ENCODE measurements at regions not wholly inside any gene's neighbourhood (a gene's known extent, or its start where the extent isn't known, plus 50 kb on each side); places are given as distances from the start of the nearest gene placed in this dataset.

- DNase-seq: no peak
- no peak for ATAC-seq
- no peaks in the 10 kb centered on the region for H3K36me3 Mint-ChIP-seq (ENCODE audit: low read depth)
- no peak overlapping the region for H3K4me3 Mint-ChIP-seq
- H3K9me3 Mint-ChIP-seq (ENCODE audit: low read depth): no peaks in the 10 kb centered on the region
- H3K4me1 Mint-ChIP-seq: no peaks in the 10 kb centered on the region
- intact Hi-C loops (cut with DNase I, micrococcal nuclease): no loop called here
- ChIA-PET CTCF (no interaction called here), POLR2A (no interaction called here)
- no peak overlapping the region for H3K27ac Mint-ChIP-seq
- H3K27me3 Mint-ChIP-seq: peaks cover 11% of the 10 kb centered on the region
Observed at GRCh38 chr3:61448378-61448777, 113.0 kb upstream of the PTPRG start.

- intact Hi-C loops (cut with DNase I, micrococcal nuclease): no loop called here
- Mint-ChIP-seq H3K4me3 (no peak overlapping the region), H3K9me3 (ENCODE audit: low read depth) (no peaks in the 10 kb centered on the region), H3K27ac (no peak overlapping the region), H3K36me3 (ENCODE audit: low read depth) (no peaks in the 10 kb centered on the region), H3K4me1 (no peaks in the 10 kb centered on the region), H3K27me3 (peaks cover 11% of the 10 kb centered on the region)
- no peak for ATAC-seq
- CTCF ChIA-PET: no interaction called here
- no peak for DNase-seq
- POLR2A ChIA-PET: no interaction called here
Observed at GRCh38 chr3:61449327-61450040, 111.9 kb upstream of the PTPRG start.

DNA sequence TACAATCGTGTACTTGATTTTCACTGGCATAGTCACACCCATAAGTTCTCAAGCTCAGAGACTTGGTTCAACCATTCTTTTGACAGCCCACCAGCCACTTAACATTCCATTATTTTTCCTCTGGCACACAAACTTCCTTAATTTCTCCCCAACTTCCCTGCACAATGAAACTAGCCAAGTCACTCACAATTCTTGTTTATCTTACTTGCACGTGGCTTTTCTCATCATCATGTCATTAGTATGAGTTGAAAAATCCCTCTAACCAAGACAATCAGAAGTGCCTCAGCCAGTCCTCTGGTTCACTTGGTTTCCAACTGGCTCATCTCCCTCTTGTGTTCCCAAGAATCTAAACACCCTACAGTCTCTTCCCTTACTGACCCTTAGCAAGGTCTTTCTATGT, 110.5 kb upstream of the PTPRG start:
- Mint-ChIP-seq H3K27ac (no peak overlapping the region), H3K36me3 (ENCODE audit: low read depth) (no peaks in the 10 kb centered on the region), H3K4me3 (no peak overlapping the region), H3K4me1 (no peaks in the 10 kb centered on the region), H3K27me3 (peaks cover 10% of the 10 kb centered on the region), H3K9me3 (ENCODE audit: low read depth) (no peaks in the 10 kb centered on the region)
- ChIA-PET CTCF (no interaction called here), POLR2A (no interaction called here)
- intact Hi-C loops (cut with DNase I, micrococcal nuclease): no loop called here
- DNase-seq: no peak
- no peak for ATAC-seq

DNA sequence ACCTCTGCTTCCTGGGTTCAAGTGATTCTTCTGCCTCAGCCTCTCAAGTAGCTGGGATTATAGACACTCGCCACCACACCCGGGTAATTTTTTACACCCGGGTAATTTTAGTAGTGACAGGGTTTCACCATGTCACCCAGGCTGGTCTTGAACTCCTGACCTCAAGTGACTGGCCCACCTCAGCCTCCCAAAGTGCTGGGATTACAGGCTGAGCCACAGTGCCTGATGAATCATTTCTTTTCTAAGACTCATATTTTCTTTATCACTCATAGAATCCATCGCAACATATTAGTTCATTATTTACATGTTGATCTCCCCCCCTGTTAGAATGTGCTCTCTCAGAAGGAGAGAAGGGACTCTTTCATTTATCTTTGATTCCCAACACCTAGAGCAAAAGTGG, 109.5 kb upstream of the PTPRG start:
- ChIA-PET POLR2A (no interaction called here), CTCF (no interaction called here)
- ATAC-seq: peak; percentile 16
- no peak for DNase-seq
- Mint-ChIP-seq H3K9me3 (ENCODE audit: low read depth) (no peaks in the 10 kb centered on the region), H3K4me1 (no peaks in the 10 kb centered on the region), H3K27me3 (peaks cover 7% of the 10 kb centered on the region), H3K36me3 (ENCODE audit: low read depth) (no peaks in the 10 kb centered on the region), H3K27ac (no peak overlapping the region), H3K4me3 (no peak overlapping the region)
- intact Hi-C loops (cut with DNase I, micrococcal nuclease): no loop called here

DNA sequence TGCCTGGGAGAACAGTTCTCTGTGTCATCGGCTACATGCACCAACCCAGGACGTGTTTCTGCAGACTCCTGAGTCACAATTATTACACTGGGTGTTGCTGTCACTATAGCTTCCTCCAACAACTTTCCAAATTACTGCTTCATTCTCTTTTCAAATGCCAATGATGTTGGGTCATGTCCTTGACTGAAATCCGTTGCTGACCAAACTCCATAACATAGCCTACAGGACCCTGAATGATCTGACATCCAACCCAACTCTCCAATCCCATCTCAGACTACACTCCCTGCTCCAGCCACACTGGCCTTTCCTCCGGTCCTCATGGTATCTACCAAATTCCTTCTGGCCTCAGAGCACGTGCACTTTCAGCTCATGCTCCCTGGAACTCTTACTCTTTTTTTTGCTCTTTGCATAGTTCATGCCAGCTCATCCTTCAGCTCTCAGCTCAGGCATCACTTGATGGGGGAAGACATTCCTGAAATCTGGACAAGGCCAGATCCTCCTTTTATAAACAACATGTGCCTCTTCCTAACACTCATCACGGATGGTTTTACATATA, 108.8 kb upstream of the PTPRG start:
- Mint-ChIP-seq H3K4me3 (no peak overlapping the region), H3K36me3 (ENCODE audit: low read depth) (no peaks in the 10 kb centered on the region), H3K27ac (no peak overlapping the region), H3K9me3 (ENCODE audit: low read depth) (no peaks in the 10 kb centered on the region), H3K27me3 (peaks cover 7% of the 10 kb centered on the region), H3K4me1 (no peaks in the 10 kb centered on the region)
- ATAC-seq (no peak), DNase-seq (no peak)
- ChIA-PET CTCF (no interaction called here), POLR2A (no interaction called here)
- intact Hi-C loops (cut with DNase I, micrococcal nuclease): no loop called here

- Mint-ChIP-seq H3K27me3 (peaks cover 7% of the 10 kb centered on the region), H3K9me3 (ENCODE audit: low read depth) (no peaks in the 10 kb centered on the region), H3K36me3 (ENCODE audit: low read depth) (no peaks in the 10 kb centered on the region), H3K4me1 (no peaks in the 10 kb centered on the region), H3K27ac (no peak overlapping the region), H3K4me3 (no peak overlapping the region)
- POLR2A ChIA-PET: no interaction called here
- no peak for ATAC-seq
- intact Hi-C loops (cut with DNase I, micrococcal nuclease): no loop called here
- no peak for DNase-seq
- CTCF ChIA-PET: no interaction called here
Observed at GRCh38 chr3:61454006-61454585, 107.3 kb upstream of the PTPRG start.

GRCh38 chr3:61454801-61455200, 106.6 kb upstream of the PTPRG start:
- Mint-ChIP-seq H3K36me3 (ENCODE audit: low read depth) (no peaks in the 10 kb centered on the region), H3K27ac (no peak overlapping the region), H3K27me3 (peaks cover 7% of the 10 kb centered on the region), H3K9me3 (ENCODE audit: low read depth) (no peaks in the 10 kb centered on the region), H3K4me3 (no peak overlapping the region), H3K4me1 (no peaks in the 10 kb centered on the region)
- ATAC-seq: no peak
- no peak for DNase-seq
- ChIA-PET POLR2A (no interaction called here), CTCF (no interaction called here)
- intact Hi-C loops (cut with DNase I, micrococcal nuclease): no loop called here

DNA sequence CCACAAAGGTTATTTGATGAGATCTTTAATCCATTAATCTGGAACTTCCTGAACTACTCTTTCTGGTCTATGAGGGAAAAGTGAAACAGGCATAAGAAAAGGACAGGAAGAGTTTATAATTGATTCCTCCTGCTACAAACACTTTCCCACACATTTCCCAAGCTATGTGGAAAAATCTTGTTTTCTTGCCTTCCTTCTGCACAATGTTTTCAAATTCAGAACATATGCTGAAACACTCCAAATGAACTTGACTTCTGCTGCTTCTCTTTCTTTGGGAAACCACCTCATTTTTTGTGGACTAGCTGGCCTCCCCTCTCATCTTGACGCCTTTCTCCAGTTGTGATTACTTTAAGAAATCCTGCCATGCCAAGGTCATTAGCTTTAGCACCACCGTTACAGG, 100.7 kb upstream of the PTPRG start:
- H3K27me3 Mint-ChIP-seq: no peaks in the 10 kb centered on the region
- no peak overlapping the region for H3K27ac Mint-ChIP-seq
- H3K4me3 Mint-ChIP-seq: no peak overlapping the region
- intact Hi-C loops (cut with DNase I, micrococcal nuclease): no loop called here
- H3K36me3 Mint-ChIP-seq (ENCODE audit: low read depth): no peaks in the 10 kb centered on the region
- H3K4me1 Mint-ChIP-seq: no peaks in the 10 kb centered on the region
- CTCF ChIA-PET: no interaction called here
- no peak for ATAC-seq
- POLR2A ChIA-PET: no interaction called here
- H3K9me3 Mint-ChIP-seq (ENCODE audit: low read depth): no peaks in the 10 kb centered on the region
- DNase-seq: no peak

- Mint-ChIP-seq H3K4me3 (no peak overlapping the region), H3K27me3 (peaks cover 2% of the 10 kb centered on the region), H3K9me3 (ENCODE audit: low read depth) (no peaks in the 10 kb centered on the region), H3K4me1 (no peaks in the 10 kb centered on the region), H3K27ac (no peak overlapping the region), H3K36me3 (ENCODE audit: low read depth) (no peaks in the 10 kb centered on the region)
- no peak for DNase-seq
- POLR2A ChIA-PET: no interaction called here
- ATAC-seq: no peak
- CTCF ChIA-PET: no interaction called here
- intact Hi-C loops (cut with DNase I, micrococcal nuclease): no loop called here
Observed at GRCh38 chr3:61463191-61463590, 98.2 kb upstream of the PTPRG start.

DNA sequence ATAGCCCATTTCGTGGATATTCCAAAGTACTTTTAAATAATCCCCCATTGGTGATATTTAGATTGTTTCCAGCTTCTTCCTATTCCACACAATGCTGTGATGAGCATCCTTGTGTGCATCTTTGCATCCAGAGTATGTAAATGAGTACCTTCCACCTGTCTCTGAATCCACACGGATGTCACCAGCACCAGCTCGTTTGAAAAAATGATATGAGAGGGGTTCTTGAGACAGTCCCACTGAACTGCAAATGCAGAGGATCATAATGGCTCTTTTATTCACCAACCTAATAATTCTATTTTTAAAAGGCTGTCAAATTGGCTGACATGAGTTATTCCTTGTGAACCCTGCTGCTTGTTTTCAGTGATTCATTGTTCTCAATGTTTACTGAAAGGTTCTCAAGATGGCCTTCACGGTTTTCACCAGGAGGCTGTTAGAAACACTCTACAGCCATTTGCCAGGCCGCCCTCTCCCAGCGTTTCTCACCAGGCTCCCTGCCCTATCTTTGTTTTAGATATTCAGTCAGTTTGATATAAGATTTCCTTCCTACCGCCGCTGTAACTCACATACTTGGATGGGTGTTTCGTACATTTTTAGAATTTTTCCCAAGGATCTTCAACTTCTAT, 96.7 kb upstream of the PTPRG start:
- Mint-ChIP-seq H3K36me3 (ENCODE audit: low read depth) (no peaks in the 10 kb centered on the region), H3K9me3 (ENCODE audit: low read depth) (no peaks in the 10 kb centered on the region), H3K27me3 (peaks cover 4% of the 10 kb centered on the region), H3K27ac (no peak overlapping the region), H3K4me3 (no peak overlapping the region), H3K4me1 (no peaks in the 10 kb centered on the region)
- ATAC-seq (no peak), DNase-seq (no peak)
- ChIA-PET CTCF (no interaction called here), POLR2A (interaction anchor here (0.9 kb wide), 1 partner anchor 24 kb away, joined by 3 read pairs; no protein-coding TSS in a partner anchor)
- intact Hi-C loops (cut with DNase I, micrococcal nuclease): no loop called here

DNA sequence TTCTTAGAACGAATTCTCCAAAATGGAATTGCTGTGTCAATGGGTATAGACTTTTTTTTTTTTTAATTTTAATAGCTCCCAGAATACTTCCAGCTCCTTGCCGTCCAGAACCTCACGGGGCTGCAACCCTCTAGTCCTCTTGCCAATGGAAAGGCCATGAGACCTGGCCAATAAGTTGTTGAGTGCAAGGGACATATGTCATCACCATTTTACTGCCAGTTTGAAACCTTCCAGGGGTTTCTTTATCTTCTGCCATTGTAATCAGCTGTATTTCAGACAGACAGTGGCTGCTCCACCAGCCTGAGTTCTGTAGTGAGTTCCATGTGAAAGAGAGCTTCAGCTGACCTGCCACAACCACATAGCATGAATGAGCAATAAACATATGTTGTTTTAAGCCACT, 95.0 kb upstream of the PTPRG start:
- Mint-ChIP-seq H3K4me1 (no peaks in the 10 kb centered on the region), H3K36me3 (ENCODE audit: low read depth) (no peaks in the 10 kb centered on the region), H3K4me3 (no peak overlapping the region), H3K9me3 (ENCODE audit: low read depth) (no peaks in the 10 kb centered on the region), H3K27me3 (peaks cover 4% of the 10 kb centered on the region), H3K27ac (no peak overlapping the region)
- intact Hi-C loops (cut with DNase I, micrococcal nuclease): no loop called here
- POLR2A ChIA-PET: no interaction called here
- DNase-seq: no peak
- ATAC-seq: no peak
- CTCF ChIA-PET: interaction anchor here (0.5 kb wide), 1 partner anchor 66 kb away, joined by 3 read pairs; no protein-coding TSS in a partner anchor

- POLR2A ChIA-PET: no interaction called here
- CTCF ChIA-PET: no interaction called here
- H3K36me3 Mint-ChIP-seq (ENCODE audit: low read depth): no peaks in the 10 kb centered on the region
- H3K4me1 Mint-ChIP-seq: peaks cover 7% of the 10 kb centered on the region
- H3K9me3 Mint-ChIP-seq (ENCODE audit: low read depth): no peaks in the 10 kb centered on the region
- intact Hi-C loops (cut with DNase I, micrococcal nuclease): no loop called here
- no peaks in the 10 kb centered on the region for H3K27me3 Mint-ChIP-seq
- no peak overlapping the region for H3K4me3 Mint-ChIP-seq
- ATAC-seq (no peak), DNase-seq (no peak)
- H3K27ac Mint-ChIP-seq: no peak overlapping the region
Observed at GRCh38 chr3:61483997-61484396, 77.4 kb upstream of the PTPRG start.

Measured in activated CD4-positive, alpha-beta T cell treated with anti-CD3 and anti-CD28 coated beads for 36 hours (primary cell).